ENCODE measurements at regions not wholly inside any gene's neighbourhood (a gene's known extent, or its start where the extent isn't known, plus 50 kb on each side); places are given as distances from the start of the nearest gene placed in this dataset.

- Histone ChIP-seq H3K4me1 (ENCODE audit: low read depth, poor library complexity, severe bottlenecking) (no peaks in the 10 kb centered on the region), H3K27ac (no peak overlapping the region), H3K9ac (no peak overlapping the region), H4K20me1 (ENCODE audit: insufficient read depth) (no peaks in the 10 kb centered on the region), H3K27me3 (ENCODE audit: insufficient read depth, low read depth) (no peaks in the 10 kb centered on the region), H3K4me3 (IDR thresholded peaks at IDR 0.05; ENCODE audit: insufficient read depth, low read depth, low read length) (no peak overlapping the region), H3K36me3 (ENCODE audit: insufficient read depth) (no peaks in the 10 kb centered on the region), H2AFZ (ENCODE audit: low read depth) (no peak overlapping the region), H3K79me2 (ENCODE audit: insufficient read depth, low read depth) (no peaks in the 10 kb centered on the region), H3K4me2 (no peak overlapping the region)
- TF ChIP-seq CTCF (conservative IDR thresholded peaks at IDR 0.05; ENCODE audit: low read depth, low read length): no peak
These were observed 128.9 kb upstream of the ERCC4 start for GRCh38 chr16:13791095-13791494.

- Histone ChIP-seq H4K20me1 (ENCODE audit: insufficient read depth) (no peaks in the 10 kb centered on the region), H3K36me3 (ENCODE audit: insufficient read depth) (no peaks in the 10 kb centered on the region), H3K4me3 (IDR thresholded peaks at IDR 0.05; ENCODE audit: insufficient read depth, low read depth, low read length) (no peak overlapping the region), H3K27me3 (ENCODE audit: insufficient read depth, low read depth) (no peaks in the 10 kb centered on the region), H3K79me2 (ENCODE audit: insufficient read depth, low read depth) (no peaks in the 10 kb centered on the region), H3K4me2 (no peak overlapping the region), H2AFZ (ENCODE audit: low read depth) (no peak overlapping the region), H3K9ac (no peak overlapping the region), H3K27ac (no peak overlapping the region), H3K4me1 (ENCODE audit: low read depth, poor library complexity, severe bottlenecking) (no peaks in the 10 kb centered on the region)
- no peak for TF ChIP-seq CTCF (conservative IDR thresholded peaks at IDR 0.05; ENCODE audit: low read depth, low read length)
These were observed 126.0 kb upstream of the ERCC4 start for GRCh38 chr16:13793841-13794409.

GRCh38 chr16:13795131-13795530 lies 124.8 kb upstream of the ERCC4 start:
- no peak for TF ChIP-seq CTCF (conservative IDR thresholded peaks at IDR 0.05; ENCODE audit: low read depth, low read length)

GRCh38 chr16:13797718-13798117 lies 122.2 kb upstream of the ERCC4 start:
- no peak overlapping the region for H3K4me3 ChIP-seq (IDR thresholded peaks at IDR 0.05; ENCODE audit: insufficient read depth, low read depth, low read length)
- no peak for TF ChIP-seq CTCF (conservative IDR thresholded peaks at IDR 0.05; ENCODE audit: low read depth, low read length)
- no peak overlapping the region for H2AFZ ChIP-seq (ENCODE audit: low read depth)
- no peak overlapping the region for H3K27ac ChIP-seq
- H3K4me2 ChIP-seq: no peak overlapping the region
- no peaks in the 10 kb centered on the region for H3K27me3 ChIP-seq (ENCODE audit: insufficient read depth, low read depth)
- no peak overlapping the region for H3K9ac ChIP-seq
- no peaks in the 10 kb centered on the region for H4K20me1 ChIP-seq (ENCODE audit: insufficient read depth)
- H3K79me2 ChIP-seq (ENCODE audit: insufficient read depth, low read depth): no peaks in the 10 kb centered on the region
- H3K36me3 ChIP-seq (ENCODE audit: insufficient read depth): no peaks in the 10 kb centered on the region
- no peaks in the 10 kb centered on the region for H3K4me1 ChIP-seq (ENCODE audit: low read depth, poor library complexity, severe bottlenecking)

More at GRCh38 chr16:13795131-13795530, 124.8 kb upstream of the ERCC4 start:
- no peak overlapping the region for H3K4me3 ChIP-seq (IDR thresholded peaks at IDR 0.05; ENCODE audit: insufficient read depth, low read depth, low read length)
- H3K36me3 ChIP-seq (ENCODE audit: insufficient read depth): no peaks in the 10 kb centered on the region
- no peak overlapping the region for H2AFZ ChIP-seq (ENCODE audit: low read depth)
- no peaks in the 10 kb centered on the region for H4K20me1 ChIP-seq (ENCODE audit: insufficient read depth)
- no peaks in the 10 kb centered on the region for H3K4me1 ChIP-seq (ENCODE audit: low read depth, poor library complexity, severe bottlenecking)
- H3K27me3 ChIP-seq (ENCODE audit: insufficient read depth, low read depth): no peaks in the 10 kb centered on the region
- H3K9ac ChIP-seq: no peak overlapping the region
- H3K4me2 ChIP-seq: no peak overlapping the region
- H3K27ac ChIP-seq: no peak overlapping the region
- H3K79me2 ChIP-seq (ENCODE audit: insufficient read depth, low read depth): no peaks in the 10 kb centered on the region

Data from KMS-11 (cell line).